ENCODE measurements at regions not wholly inside any gene's neighbourhood (a gene's known extent, or its start where the extent isn't known, plus 50 kb on each side); places are given as distances from the start of the nearest gene placed in this dataset.

DNA sequence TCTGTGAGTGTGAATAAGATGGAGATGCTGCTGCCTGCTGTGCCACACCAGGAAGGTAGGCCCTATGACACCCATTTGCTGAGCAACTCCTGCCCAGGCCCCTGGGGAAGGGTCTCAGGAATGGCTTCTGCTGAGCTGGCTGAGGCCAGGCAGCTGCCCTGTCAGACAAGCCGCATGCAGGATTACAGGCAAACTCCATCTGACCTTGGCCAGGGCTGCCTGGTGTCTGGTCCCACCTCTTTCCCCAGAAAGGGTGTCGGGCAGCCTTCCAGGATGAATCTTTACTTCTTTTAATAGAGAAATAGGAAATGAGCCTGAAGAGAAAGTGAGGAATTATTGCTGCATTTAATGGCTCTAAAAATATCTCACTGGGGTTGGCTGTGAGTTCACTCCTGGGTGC, 182.5 kb downstream of the IRX5 start:
- H3K4me1 ChIP-seq (ENCODE audit: control insufficient read depth in 2 of 2, insufficient read depth in 2 of 2, low read length in 2 of 2) = no peaks in the 10 kb centered on the region
- Mint-ChIP-seq H3K27ac (no peak overlapping the region), H3K4me3 (no peak overlapping the region), H3K9me3 (ENCODE audit: insufficient read depth) (no peaks in the 10 kb centered on the region), H3K27me3 (no peaks in the 10 kb centered on the region), H3K4me1 (no peaks in the 10 kb centered on the region)
- no peak overlapping the region for H3K9ac ChIP-seq (ENCODE audit: low read length)
- intact Hi-C loops (cut with micrococcal nuclease) = no loop called here
- H3K9me3 ChIP-seq (ENCODE audit: control extremely low read depth in 1 of 3, control insufficient read depth in 2 of 3, insufficient read depth in 1 of 3, low read length in 2 of 3) = peaks cover 0 to 4% (median 0%) of the 10 kb centered on the region in 3 donors
- no peaks in the 10 kb centered on the region for H3K36me3 ChIP-seq (replicated peaks in 1 of 2; ENCODE audit: control extremely low read depth in 1 of 2, control insufficient read depth in 1 of 2, extremely low read depth in 1 of 2, insufficient read depth in 2 of 2, low read length in 1 of 2)
- no peak overlapping the region for H3K4me3 ChIP-seq (ENCODE audit: control extremely low read depth in 1 of 5, extremely low read depth in 1 of 5, insufficient read depth in 1 of 5, low read depth in 2 of 5, low read length in 4 of 5)
- ATAC-seq (ENCODE audit: low read depth) = no peak
- CTCF ChIA-PET = no interaction called here
- H3K27me3 ChIP-seq (replicated peaks in 1 of 4; ENCODE audit: control extremely low read depth in 1 of 4, control insufficient read depth in 3 of 4, insufficient read depth in 4 of 4, low read length in 3 of 4) = no peaks in the 10 kb centered on the region
- no peak overlapping the region for H3K27ac ChIP-seq (ENCODE audit: low read length in 2 of 2)
- WGBS (ENCODE audit: insufficient coverage) = 100% methylated on average over 1 of the region's 2 CpGs
- H3K79me2 ChIP-seq (ENCODE audit: control insufficient read depth, insufficient read depth, low read length) = no peaks in the 10 kb centered on the region
- no peak overlapping the region for H2AFZ ChIP-seq (ENCODE audit: insufficient read depth, low read depth, low read length, poor library complexity, severe bottlenecking)
- DNase-seq = no peak
- no peaks in the 10 kb centered on the region for H4K20me1 ChIP-seq (ENCODE audit: control insufficient read depth, insufficient read depth, low read length, poor library complexity, severe bottlenecking)
- H3K4me2 ChIP-seq (replicated peaks; ENCODE audit: low read depth, low read length, poor library complexity, severe bottlenecking) = no peak overlapping the region
- POLR2A ChIA-PET = no interaction called here
- TF ChIP-seq EZH2 (IDR thresholded peaks at IDR 0.05; ENCODE audit: borderline replicate concordance, insufficient read depth, low read depth, low read length, poor library complexity, severe bottlenecking) = no peak
- TF ChIP-seq, protein P1, sequence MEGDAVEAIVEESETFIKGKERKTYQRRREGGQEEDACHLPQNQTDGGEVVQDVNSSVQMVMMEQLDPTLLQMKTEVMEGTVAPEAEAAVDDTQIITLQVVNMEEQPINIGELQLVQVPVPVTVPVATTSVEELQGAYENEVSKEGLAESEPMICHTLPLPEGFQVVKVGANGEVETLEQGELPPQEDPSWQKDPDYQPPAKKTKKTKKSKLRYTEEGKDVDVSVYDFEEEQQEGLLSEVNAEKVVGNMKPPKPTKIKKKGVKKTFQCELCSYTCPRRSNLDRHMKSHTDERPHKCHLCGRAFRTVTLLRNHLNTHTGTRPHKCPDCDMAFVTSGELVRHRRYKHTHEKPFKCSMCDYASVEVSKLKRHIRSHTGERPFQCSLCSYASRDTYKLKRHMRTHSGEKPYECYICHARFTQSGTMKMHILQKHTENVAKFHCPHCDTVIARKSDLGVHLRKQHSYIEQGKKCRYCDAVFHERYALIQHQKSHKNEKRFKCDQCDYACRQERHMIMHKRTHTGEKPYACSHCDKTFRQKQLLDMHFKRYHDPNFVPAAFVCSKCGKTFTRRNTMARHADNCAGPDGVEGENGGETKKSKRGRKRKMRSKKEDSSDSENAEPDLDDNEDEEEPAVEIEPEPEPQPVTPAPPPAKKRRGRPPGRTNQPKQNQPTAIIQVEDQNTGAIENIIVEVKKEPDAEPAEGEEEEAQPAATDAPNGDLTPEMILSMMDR (IDR thresholded peaks at IDR 0.05) = no peak

DNA sequence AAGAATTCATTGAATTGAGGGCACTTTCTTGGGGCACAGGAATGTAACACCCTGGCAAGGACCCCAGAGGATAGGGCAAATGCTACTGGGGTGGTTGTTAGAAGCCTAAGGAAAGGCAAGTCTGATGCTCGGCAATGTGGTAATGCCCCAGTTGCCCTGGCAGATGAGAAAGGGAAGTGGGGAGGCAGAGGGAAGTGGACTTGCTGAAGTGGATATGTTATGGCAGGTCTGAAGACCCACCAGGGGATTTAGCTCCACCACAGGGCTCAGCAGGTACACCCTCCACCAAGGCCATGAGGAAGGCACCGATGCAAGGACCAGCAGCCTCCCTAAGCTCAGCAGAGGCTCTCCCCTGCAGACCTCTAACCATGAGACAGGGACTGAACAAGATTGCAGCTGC, 184.8 kb downstream of the IRX5 start:
- H3K9me3 Mint-ChIP-seq (ENCODE audit: insufficient read depth) = no peaks in the 10 kb centered on the region
- Histone ChIP-seq H4K20me1 (ENCODE audit: control insufficient read depth, insufficient read depth, low read length, poor library complexity, severe bottlenecking) (no peaks in the 10 kb centered on the region), H3K27ac (ENCODE audit: low read length in 2 of 2) (no peak overlapping the region), H3K9ac (ENCODE audit: low read length) (no peak overlapping the region), H3K36me3 (replicated peaks in 1 of 2; ENCODE audit: control extremely low read depth in 1 of 2, control insufficient read depth in 1 of 2, extremely low read depth in 1 of 2, insufficient read depth in 2 of 2, low read length in 1 of 2) (no peaks in the 10 kb centered on the region), H3K79me2 (ENCODE audit: control insufficient read depth, insufficient read depth, low read length) (no peaks in the 10 kb centered on the region), H3K4me1 (ENCODE audit: control insufficient read depth in 2 of 2, insufficient read depth in 2 of 2, low read length in 2 of 2) (no peaks in the 10 kb centered on the region), H3K4me3 (ENCODE audit: control extremely low read depth in 1 of 5, extremely low read depth in 1 of 5, insufficient read depth in 1 of 5, low read depth in 2 of 5, low read length in 4 of 5) (no peak overlapping the region), H2AFZ (ENCODE audit: insufficient read depth, low read depth, low read length, poor library complexity, severe bottlenecking) (no peak overlapping the region), H3K4me2 (replicated peaks; ENCODE audit: low read depth, low read length, poor library complexity, severe bottlenecking) (no peak overlapping the region), H3K27me3 (replicated peaks in 1 of 4; ENCODE audit: control extremely low read depth in 1 of 4, control insufficient read depth in 3 of 4, insufficient read depth in 4 of 4, low read length in 3 of 4) (no peaks in the 10 kb centered on the region), H3K9me3 (ENCODE audit: control extremely low read depth in 1 of 3, control insufficient read depth in 2 of 3, insufficient read depth in 1 of 3, low read length in 2 of 3) (peaks cover 0 to 4% (median 0%) of the 10 kb centered on the region in 3 donors)
- POLR2A ChIA-PET = no interaction called here
- no peak overlapping the region for H3K4me3 Mint-ChIP-seq
- WGBS (ENCODE audit: insufficient coverage) = 56% methylated on average over 2 of the region's 2 CpGs
- ATAC-seq (ENCODE audit: low read depth) (no peak), DNase-seq (no peak)
- H3K4me1 Mint-ChIP-seq = no peaks in the 10 kb centered on the region
- no peak for TF ChIP-seq EZH2 (IDR thresholded peaks at IDR 0.05; ENCODE audit: borderline replicate concordance, insufficient read depth, low read depth, low read length, poor library complexity, severe bottlenecking)
- TF ChIP-seq, protein P1 (IDR thresholded peaks at IDR 0.05) = no peak
- H3K27me3 Mint-ChIP-seq = no peaks in the 10 kb centered on the region
- H3K27ac Mint-ChIP-seq = no peak overlapping the region
- intact Hi-C loops (cut with micrococcal nuclease) = no loop called here
- CTCF ChIA-PET = no interaction called here
